Stomach (tissue), 4 donors: ENCODE measurements at regions not wholly inside any gene's neighbourhood (a gene's known extent, or its start where the extent isn't known, plus 50 kb on each side); places are given as distances from the start of the nearest gene placed in this dataset.

ENCODE experiments used
- CTCF ChIP-seq, 7 experiments: fragments of 450-650 bp in 4 of 7; fragments of 200-600 bp in 3 of 7; sonication (generic) in 3 of 7; IDR thresholded peaks; one replicate each; pipeline ENCODE4 v1.5.1; 2016 to 2019; ENCODE audit warnings: antibody characterized with exemption in 7 of 7, control low read depth in 2 of 7, mild to moderate bottlenecking in 1 of 7
- EP300 ChIP-seq: sonication (generic); formaldehyde crosslinking; IDR thresholded peaks from one replicate; pipeline ENCODE4 v1.6.1; 2017; ENCODE audit warnings: antibody characterized with exemption
- POLR2AphosphoS5 ChIP-seq, 3 donors: sonication (generic); formaldehyde crosslinking; IDR thresholded peaks; one replicate each; pipeline ENCODE4 v1.6.1; 2016; ENCODE audit warnings: antibody characterized with exemption in 3 of 3

GRCh38 chr11:80967649-80968048 is 1526.8 kb upstream of the TENM4 start:
- TF ChIP-seq CTCF (IDR thresholded peaks at IDR 0.05), result no peak
- TF ChIP-seq EP300, result no peak
- TF ChIP-seq POLR2AphosphoS5 (IDR thresholded peaks at IDR 0.05), result no peak
